ENCODE measurements at regions not wholly inside any gene's neighbourhood (a gene's known extent, or its start where the extent isn't known, plus 50 kb on each side); places are given as distances from the start of the nearest gene placed in this dataset.
"Not testable (repeated sequence)": the region's sequence is repeated elsewhere in the genome, so short reads cannot be mapped to it uniquely, and the experiment has no call there.

GRCh38 chr12:100083308-100083707 lies 59.4 kb downstream of the BLTP3B start:
- no peak for DNase-seq

- not testable (repeated sequence) for DNase-seq
These were observed 63.9 kb downstream of the BLTP3B start for GRCh38 chr12:100078777-100079176.

- peak; percentile 21 for DNase-seq
These were observed 65.3 kb downstream of the BLTP3B start for GRCh38 chr12:100077367-100077766.

GRCh38 chr12:100075598-100075997 lies 67.1 kb downstream of the BLTP3B start:
- no peak for DNase-seq

- DNase-seq, result no peak
These were observed 72.9 kb downstream of the BLTP3B start for GRCh38 chr12:100069795-100070194.

- DNase-seq, result no peak
These were observed 74.4 kb downstream of the BLTP3B start for GRCh38 chr12:100068305-100068704.

GRCh38 chr12:100061814-100062213 lies 77.1 kb upstream of the ANKS1B start:
- no peak for DNase-seq

GRCh38 chr12:100058482-100059029 lies 73.8 kb upstream of the ANKS1B start:
- no peak for DNase-seq

GRCh38 chr12:100046202-100046601 lies 61.5 kb upstream of the ANKS1B start:
- not testable (repeated sequence) for DNase-seq

- no peak for DNase-seq
These were observed 59.5 kb upstream of the ANKS1B start for GRCh38 chr12:100044266-100044665.

- no peak for DNase-seq
These were observed 58.9 kb upstream of the ANKS1B start for GRCh38 chr12:100043631-100044030.
